H1 (cell line): ENCODE measurements at regions not wholly inside any gene's neighbourhood (a gene's known extent, or its start where the extent isn't known, plus 50 kb on each side); places are given as distances from the start of the nearest gene placed in this dataset.

Source experiments
- CTCF ChIA-PET: fragments of 300-600 bp; sonication (Branson Sonifier 250); formaldehyde crosslinking; loops from one replicate; lab custom pipeline; 2021; ENCODE audit not compliant: partially characterized antibody; lab: Charles Lee
- POLR2A ChIA-PET: fragments of 300-600 bp; sonication (Branson Sonifier 250); formaldehyde crosslinking; loops from one replicate; lab custom pipeline; 2021; ENCODE audit warnings: inconsistent platforms; ENCODE audit not compliant: partially characterized antibody; lab: Charles Lee
- DNase-seq, 2 experiments: peaks; one replicate each; pipeline versions ENCODE4 v3.0.0 to v3.0.0-alpha.2; 2010 to 2022; ENCODE audit warnings: low spot score in 2 of 2, low read depth in 1 of 2, mixed read lengths in 1 of 2
- FAIRE-seq: peaks from 2 replicates; lab custom pipeline; 2011; peaks lifted over from hg19 to GRCh38; lab: Jason Lieb, UNC
- H2AFZ ChIP-seq: 2 replicates; pipeline ENCODE4 v1.8.1; 2012; ENCODE audit warnings: low read length, inconsistent platforms
- H2AK5ac ChIP-seq: 2 replicates; pipeline ENCODE4 v1.6.1; 2013; ENCODE audit warnings: low read depth, low read length
- H2BK120ac ChIP-seq: replicated peaks from 2 replicates; pipeline ENCODE3; 2013; ENCODE audit warnings: low read depth, low read length, inconsistent platforms
- H2BK12ac ChIP-seq: 2 replicates; pipeline ENCODE4 v1.6.1; 2013; ENCODE audit warnings: low read depth, low read length
- H2BK15ac ChIP-seq: 2 replicates; pipeline ENCODE4 v1.6.1; 2013; ENCODE audit warnings: low read length
- H2BK20ac ChIP-seq: 2 replicates; pipeline ENCODE4 v1.6.1; 2013; ENCODE audit warnings: low read length
- H2BK5ac ChIP-seq: 2 replicates; pipeline ENCODE4 v1.6.1; 2013; ENCODE audit warnings: low read depth, low read length
- H3K14ac ChIP-seq: 2 replicates; pipeline ENCODE4 v1.6.1; 2013; ENCODE audit warnings: inconsistent platforms; ENCODE audit not compliant: insufficient read length
- H3K18ac ChIP-seq: 2 replicates; pipeline ENCODE4 v1.6.1; 2013; ENCODE audit warnings: low read length; ENCODE audit errors: extremely low read depth
- H3K23ac ChIP-seq: 2 replicates; pipeline ENCODE4 v1.6.1; 2013; ENCODE audit warnings: inconsistent platforms; ENCODE audit not compliant: insufficient read length
- H3K23me2 ChIP-seq: 2 replicates; pipeline ENCODE4 v1.6.1; 2013; ENCODE audit warnings: low read depth, low read length
- H3K27ac ChIP-seq: 2 replicates; pipeline ENCODE4 v1.6.1; 2011; ENCODE audit warnings: low read depth, low read length, inconsistent platforms
- H3K27me3 ChIP-seq, 4 experiments: replicated peaks in 1 of 4; 1 replicate in 1 of 4; 2 replicates in 3 of 4; pipeline versions ENCODE4 v1.6.1 to v1.8.1; 2011 to 2013; ENCODE audit warnings: low read length in 3 of 4, mild to moderate bottlenecking in 3 of 4, inconsistent platforms in 2 of 4, mixed read lengths in 2 of 4, moderate library complexity in 1 of 4; ENCODE audit not compliant: control insufficient read depth in 3 of 4, insufficient read depth in 3 of 4; ENCODE audit errors: extremely low read depth in 1 of 4
- H3K36me3 ChIP-seq, 4 experiments: 2 replicates each; pipeline versions ENCODE4 v1.6.1 to v1.8.1; 2011 to 2013; ENCODE audit warnings: mild to moderate bottlenecking in 4 of 4, low read length in 3 of 4, moderate library complexity in 2 of 4, control low read depth in 1 of 4, inconsistent platforms in 1 of 4; ENCODE audit not compliant: insufficient read depth in 4 of 4, control insufficient read depth in 2 of 4
- H3K4ac ChIP-seq: replicated peaks from 2 replicates; pipeline ENCODE3; 2013; ENCODE audit warnings: low read length, low read depth, mixed read lengths, inconsistent platforms; ENCODE audit not compliant: insufficient read length
- H3K4me1 ChIP-seq, 4 experiments: replicated peaks in 1 of 4; 1 replicate in 1 of 4; 2 replicates in 3 of 4; pipeline versions ENCODE4 v1.6.1 to v1.8.1; 2011 to 2013; ENCODE audit warnings: low read length in 3 of 4, inconsistent platforms in 2 of 4, mixed read lengths in 1 of 4; ENCODE audit not compliant: insufficient read depth in 4 of 4, control insufficient read depth in 3 of 4
- H3K4me2 ChIP-seq, 2 experiments: 2 replicates each; pipeline versions ENCODE4 v1.6.1 to v1.8.1; 2011 to 2013; ENCODE audit warnings: low read depth in 2 of 2, low read length in 2 of 2, control low read depth in 1 of 2, inconsistent platforms in 1 of 2, mild to moderate bottlenecking in 1 of 2; ENCODE audit not compliant: insufficient read depth in 1 of 2
- H3K4me3 ChIP-seq, 4 experiments: fragments of 200-600, 300-600 bp in 1 of 4; sonication (generic), shearing (Covaris generic), sonication (Bioruptor Twin) in 1 of 4; 2 replicates each; pipeline versions ENCODE4 v1.5.1 to v1.8.1; 2011 to 2016; ENCODE audit warnings: low read length in 4 of 4, low read depth in 3 of 4, control low read depth in 2 of 4, inconsistent platforms in 2 of 4, mild to moderate bottlenecking in 2 of 4, mixed read lengths in 1 of 4, moderate library complexity in 1 of 4; ENCODE audit not compliant: insufficient read depth in 2 of 4; ENCODE audit errors: extremely low read depth in 1 of 4
- H3K56ac ChIP-seq: replicated peaks from 2 replicates; pipeline ENCODE3; 2013; ENCODE audit warnings: low read depth, mild to moderate bottlenecking, mixed read lengths, low read length, inconsistent platforms; ENCODE audit not compliant: insufficient read length
- H3K79me1 ChIP-seq: 2 replicates; pipeline ENCODE4 v1.6.1; 2013; ENCODE audit warnings: low read depth, low read length, control low read depth
- H3K79me2 ChIP-seq, 2 experiments: 2 replicates each; pipeline versions ENCODE4 v1.6.1 to v1.8.1; 2012 to 2013; ENCODE audit warnings: low read length in 2 of 2, mild to moderate bottlenecking in 2 of 2, inconsistent platforms in 1 of 2; ENCODE audit not compliant: insufficient read depth in 2 of 2, control insufficient read depth in 1 of 2
- H3K9ac ChIP-seq, 4 experiments: replicated peaks in 1 of 4; 1 replicate in 1 of 4; 2 replicates in 3 of 4; pipeline versions ENCODE4 v1.6.1 to v1.8.1; 2011 to 2013; ENCODE audit warnings: low read depth in 3 of 4, low read length in 3 of 4, control low read depth in 2 of 4, mild to moderate bottlenecking in 2 of 4, moderate library complexity in 2 of 4, inconsistent platforms in 1 of 4; ENCODE audit errors: extremely low read depth in 1 of 4
- H3K9me3 ChIP-seq, 2 experiments: 2 replicates each; pipeline versions ENCODE4 v1.6.1 to v1.8.1; 2012 to 2013; ENCODE audit warnings: mild to moderate bottlenecking in 2 of 2, moderate library complexity in 2 of 2, control low read depth in 1 of 2, inconsistent platforms in 1 of 2, low read depth in 1 of 2, low read length in 1 of 2, mixed read lengths in 1 of 2; ENCODE audit not compliant: insufficient read depth in 2 of 2
- H4K20me1 ChIP-seq, 2 experiments: replicated peaks in 1 of 2; 2 replicates each; pipeline versions ENCODE3 to v1.8.1; 2011 to 2013; ENCODE audit warnings: inconsistent platforms in 2 of 2, low read length in 2 of 2, mild to moderate bottlenecking in 1 of 2; ENCODE audit not compliant: insufficient read depth in 2 of 2, control insufficient read depth in 1 of 2
- H4K5ac ChIP-seq: 2 replicates; pipeline ENCODE4 v1.6.1; 2013; ENCODE audit warnings: low read length, low read depth, mixed read lengths, inconsistent platforms; ENCODE audit not compliant: insufficient read length
- H4K8ac ChIP-seq: 2 replicates; pipeline ENCODE4 v1.8.0; 2013; ENCODE audit warnings: mild to moderate bottlenecking, moderate library complexity, low read length, inconsistent platforms; ENCODE audit not compliant: insufficient read depth; ENCODE audit errors: extremely low read depth
- H4K91ac ChIP-seq: replicated peaks from 2 replicates; pipeline ENCODE3; 2013; ENCODE audit warnings: low read length, mixed read lengths, inconsistent platforms; ENCODE audit not compliant: insufficient read length
- CBX5 ChIP-seq: fragments of 300-800, 300-1000 bp; sonication (generic); IDR thresholded peaks from 2 replicates; pipeline ENCODE4 v1.7.1; 2016; ENCODE audit warnings: antibody characterized with exemption, low read length, low read depth
- EP300 ChIP-seq, 2 experiments: IDR thresholded peaks; 1 replicate in 1 of 2; 2 replicates in 1 of 2; pipeline ENCODE4 v1.6.1; 2011 to 2012; ENCODE audit warnings: low read depth in 2 of 2, low read length in 2 of 2, mild to moderate bottlenecking in 2 of 2, borderline replicate concordance in 1 of 2, inconsistent platforms in 1 of 2, moderate library complexity in 1 of 2
- KDM5A ChIP-seq: fragments of 200-600 bp; IDR thresholded peaks from 2 replicates; pipeline ENCODE4 v1.7.1; 2012; ENCODE audit warnings: mild to moderate bottlenecking, low read length, inconsistent platforms, mixed read lengths
- SP1 ChIP-seq: IDR thresholded peaks from 2 replicates; pipeline ENCODE4 v1.6.1; 2011; ENCODE audit warnings: low read depth, low read length
- SUZ12 ChIP-seq: fragments of 200-600 bp; sonication (generic); IDR thresholded peaks from 2 replicates; pipeline ENCODE4 v1.6.1; 2012; ENCODE audit warnings: mild to moderate bottlenecking, inconsistent platforms, low read length, moderate library complexity, mixed read lengths
- ZNF274 ChIP-seq: IDR thresholded peaks from 2 replicates; pipeline ENCODE4 v1.7.0; 2012; ENCODE audit warnings: low read length, borderline replicate concordance; ENCODE audit errors: extremely low read depth
- WGBS, 2 experiments: shearing (Covaris generic) in 1 of 2; methylation state at CpG; one replicate each; pipeline versions ENCODE4 v1.1.6 to v1.1.7; 2013 to 2015; ENCODE audit warnings: low lambda C conversion rate in 2 of 2, mixed read lengths in 2 of 2, inconsistent platforms in 1 of 2, low coverage in 1 of 2, missing lambda C conversion rate in 1 of 2; ENCODE audit not compliant: insufficient replicate concordance in 2 of 2, insufficient coverage in 1 of 2, insufficient read length in 1 of 2; ENCODE audit errors: extremely low coverage in 1 of 2, missing lambda C conversion rate in 1 of 2; 5-methylcytosine and 5-hydroxymethylcytosine counted together

GRCh38 chr13:80866921-80867320, 526.0 kb upstream of the SPRY2 start:
- DNase-seq = no peak
- H2BK12ac ChIP-seq = no peak overlapping the region
- 0 out of 7 replicates have a peak, but pooled peaks cover 0 to 2% (median 0%) of the 10 kb centered on the region in 4 experiments for H3K4me1 ChIP-seq
- no peaks in the 10 kb centered on the region for H3K79me2 ChIP-seq
- TF ChIP-seq KDM5A = no peak
- TF ChIP-seq SUZ12 = no peak
- no peak for TF ChIP-seq SP1
- TF ChIP-seq EP300 (IDR thresholded peaks at IDR 0.05; ENCODE audit: borderline replicate concordance in 1 of 2, low read depth in 2 of 2, low read length in 2 of 2) = no peak
- TF ChIP-seq CBX5 = no peak
- no peak for TF ChIP-seq ZNF274
- H3K27me3 ChIP-seq = no peaks in the 10 kb centered on the region
- H3K27ac ChIP-seq = no peak overlapping the region
- H4K8ac ChIP-seq = no peak overlapping the region
- H3K4me2 ChIP-seq = no peak overlapping the region
- H4K5ac ChIP-seq = no peak overlapping the region
- H2BK5ac ChIP-seq = no peak overlapping the region
- H3K9ac ChIP-seq = no peak overlapping the region
- no peak overlapping the region for H2AK5ac ChIP-seq
- 95% methylated on average over 3 of the region's 3 CpGs; no CpG with 5 or more reads in 1 of the 2 experiments for WGBS, 2 experiments
- H3K23ac ChIP-seq = no peak overlapping the region
- no peak overlapping the region for H4K91ac ChIP-seq
- H3K56ac ChIP-seq = no peak overlapping the region
- no peak overlapping the region for H3K4ac ChIP-seq
- H3K9me3 ChIP-seq = peaks cover 0 to 2% of the 10 kb centered on the region in 2 experiments; a peak in 1 of 4 replicates
- no peak overlapping the region for H3K4me3 ChIP-seq
- POLR2A ChIA-PET = no interaction called here
- no peaks in the 10 kb centered on the region for H3K23me2 ChIP-seq
- no peak for FAIRE-seq
- no peak overlapping the region for H2BK20ac ChIP-seq
- H3K18ac ChIP-seq = no peak overlapping the region
- H2BK120ac ChIP-seq = no peak overlapping the region
- no peak overlapping the region for H3K14ac ChIP-seq
- H2BK15ac ChIP-seq = no peak overlapping the region
- no peaks in the 10 kb centered on the region for H3K79me1 ChIP-seq
- H2AFZ ChIP-seq = no peak overlapping the region
- CTCF ChIA-PET = interaction anchor here (0.6 to 1.1 kb wide), 2 partner anchors 11 to 948 kb away, joined by 3 read pairs; no protein-coding TSS in a partner anchor
- H4K20me1 ChIP-seq = no peaks in the 10 kb centered on the region
- H3K36me3 ChIP-seq = no peaks in the 10 kb centered on the region
